Spleen (tissue), 7 donors: ENCODE measurements at regions not wholly inside any gene's neighbourhood (a gene's known extent, or its start where the extent isn't known, plus 50 kb on each side); places are given as distances from the start of the nearest gene placed in this dataset.

ENCODE experiments used
- CTCF ChIP-seq, 11 experiments: fragments of 200-600 bp in 7 of 11; fragments of 450-650 bp in 4 of 11; sonication (generic) in 4 of 11; IDR thresholded peaks in 8 of 11; conservative IDR thresholded peaks in 3 of 11; 1 replicate in 7 of 11; 2 replicates in 4 of 11; pipeline versions ENCODE4 v1.4.0 to v1.8.0; 2016 to 2021; ENCODE audit warnings: antibody characterized with exemption in 11 of 11, inconsistent platforms in 4 of 11, mild to moderate bottlenecking in 1 of 11
- POLR2A ChIP-seq, 3 donors: fragments of 450-650 bp; IDR thresholded peaks; one replicate each; pipeline ENCODE4 v1.5.1; 2017; ENCODE audit warnings: antibody characterized with exemption in 3 of 3, mild to moderate bottlenecking in 1 of 3
- POLR2AphosphoS5 ChIP-seq, 3 donors: sonication (generic); formaldehyde crosslinking; IDR thresholded peaks; one replicate each; pipeline ENCODE4 v1.5.1; 2017; ENCODE audit warnings: antibody characterized with exemption in 3 of 3
- donor health status: DM: no; HTN: no; CAD: no; lungs with moderate emphysema.
- donor health status: DM: no; HTN: no; CAD: no.
- donor health status: DM: no; HTN: no; CAD: no.

- TF ChIP-seq CTCF (IDR thresholded peaks at IDR 0.05 in 8 of 11, conservative IDR thresholded peaks at IDR 0.05 in 3 of 11), result no peak
- no peak for TF ChIP-seq POLR2A (IDR thresholded peaks at IDR 0.05)
- no peak for TF ChIP-seq POLR2AphosphoS5 (IDR thresholded peaks at IDR 0.05)
Observed at GRCh38 chr5:121638126-121638525, 213.6 kb upstream of the FTMT start.
